ENCODE measurements at regions not wholly inside any gene's neighbourhood (a gene's known extent, or its start where the extent isn't known, plus 50 kb on each side); places are given as distances from the start of the nearest gene placed in this dataset.

GRCh38 chr11:34750692-34751405, 130.0 kb downstream of the EHF start:
- H3K9me3 Mint-ChIP-seq: no peaks in the 10 kb centered on the region
- H3K4me1 Mint-ChIP-seq: no peaks in the 10 kb centered on the region
- H3K4me3 Mint-ChIP-seq: no peak overlapping the region
- no peaks in the 10 kb centered on the region for H3K36me3 Mint-ChIP-seq
- DNase-seq (ENCODE audit: low spot score in 2 of 2): no peak
- no peak for ATAC-seq
- no peak overlapping the region for H3K27ac Mint-ChIP-seq

GRCh38 chr11:34749666-34750659, 129.1 kb downstream of the EHF start:
- Mint-ChIP-seq H3K9me3 (no peaks in the 10 kb centered on the region), H3K36me3 (no peaks in the 10 kb centered on the region), H3K4me3 (no peak overlapping the region), H3K4me1 (no peaks in the 10 kb centered on the region), H3K27ac (no peak overlapping the region)
- no peak for ATAC-seq
- no peak for DNase-seq (ENCODE audit: low spot score in 2 of 2)

- no peaks in the 10 kb centered on the region for H3K36me3 Mint-ChIP-seq
- no peak overlapping the region for H3K4me3 Mint-ChIP-seq
- H3K4me1 Mint-ChIP-seq: no peaks in the 10 kb centered on the region
- H3K9me3 Mint-ChIP-seq: no peaks in the 10 kb centered on the region
- DNase-seq (ENCODE audit: low spot score in 2 of 2) (no peak), ATAC-seq (no peak)
- no peak overlapping the region for H3K27ac Mint-ChIP-seq
These were observed 127.1 kb downstream of the EHF start for GRCh38 chr11:34748036-34748435.

GRCh38 chr11:34747251-34747650, 126.4 kb downstream of the EHF start:
- no peak for DNase-seq (ENCODE audit: low spot score in 2 of 2)
- Mint-ChIP-seq H3K4me3 (no peak overlapping the region), H3K27ac (no peak overlapping the region)

GRCh38 chr11:34745195-34745594, 124.3 kb downstream of the EHF start:
- H3K27ac Mint-ChIP-seq: no peak overlapping the region
- H3K4me3 Mint-ChIP-seq: no peak overlapping the region
- H3K4me1 Mint-ChIP-seq: no peaks in the 10 kb centered on the region
- H3K9me3 Mint-ChIP-seq: no peaks in the 10 kb centered on the region
- ATAC-seq: no peak
- no peaks in the 10 kb centered on the region for H3K36me3 Mint-ChIP-seq
- DNase-seq (ENCODE audit: low spot score in 2 of 2): no peak

More at GRCh38 chr11:34747251-34747650, 126.4 kb downstream of the EHF start:
- no peaks in the 10 kb centered on the region for H3K9me3 Mint-ChIP-seq
- H3K4me1 Mint-ChIP-seq: no peaks in the 10 kb centered on the region
- ATAC-seq: no peak
- no peaks in the 10 kb centered on the region for H3K36me3 Mint-ChIP-seq

- Mint-ChIP-seq H3K4me1 (no peaks in the 10 kb centered on the region), H3K9me3 (no peaks in the 10 kb centered on the region), H3K4me3 (no peak overlapping the region), H3K27ac (no peak overlapping the region), H3K36me3 (no peaks in the 10 kb centered on the region)
- ATAC-seq (no peak), DNase-seq (ENCODE audit: low spot score in 2 of 2) (no peak)
These were observed 123.6 kb downstream of the EHF start for GRCh38 chr11:34744511-34744910.

GRCh38 chr11:34738237-34738636, 117.3 kb downstream of the EHF start:
- no peaks in the 10 kb centered on the region for H3K4me1 Mint-ChIP-seq
- DNase-seq (ENCODE audit: low spot score in 2 of 2) (no peak), ATAC-seq (no peak)
- no peak overlapping the region for H3K27ac Mint-ChIP-seq
- no peaks in the 10 kb centered on the region for H3K36me3 Mint-ChIP-seq
- no peak overlapping the region for H3K4me3 Mint-ChIP-seq
- H3K9me3 Mint-ChIP-seq: peaks cover 3% of the 10 kb centered on the region

GRCh38 chr11:34732831-34733230, 111.9 kb downstream of the EHF start:
- H3K27ac Mint-ChIP-seq: no peak overlapping the region
- H3K36me3 Mint-ChIP-seq: no peaks in the 10 kb centered on the region
- H3K4me3 Mint-ChIP-seq: no peak overlapping the region
- DNase-seq (ENCODE audit: low spot score in 2 of 2): no peak
- H3K9me3 Mint-ChIP-seq: peaks cover 3% of the 10 kb centered on the region
- H3K4me1 Mint-ChIP-seq: no peaks in the 10 kb centered on the region
- no peak for ATAC-seq

- Mint-ChIP-seq H3K4me3 (no peak overlapping the region), H3K36me3 (no peaks in the 10 kb centered on the region), H3K27ac (no peak overlapping the region), H3K4me1 (no peaks in the 10 kb centered on the region), H3K9me3 (no peaks in the 10 kb centered on the region)
- DNase-seq (ENCODE audit: low spot score in 2 of 2) (no peak), ATAC-seq (no peak)
These were observed 110.7 kb downstream of the EHF start for GRCh38 chr11:34731603-34732002.

GRCh38 chr11:34730544-34731295, 109.8 kb downstream of the EHF start:
- Mint-ChIP-seq H3K36me3 (no peaks in the 10 kb centered on the region), H3K4me3 (no peak overlapping the region)
- DNase-seq (ENCODE audit: low spot score in 2 of 2): no peak

GRCh38 chr11:34728609-34729008, 107.7 kb downstream of the EHF start:
- peaks cover 8% of the 10 kb centered on the region for H3K9me3 Mint-ChIP-seq
- no peaks in the 10 kb centered on the region for H3K36me3 Mint-ChIP-seq
- H3K27ac Mint-ChIP-seq: no peak overlapping the region
- no peak overlapping the region for H3K4me3 Mint-ChIP-seq
- DNase-seq (ENCODE audit: low spot score in 2 of 2): no peak
- H3K4me1 Mint-ChIP-seq: no peaks in the 10 kb centered on the region
- ATAC-seq: no peak

More at GRCh38 chr11:34730544-34731295, 109.8 kb downstream of the EHF start:
- Mint-ChIP-seq H3K27ac (no peak overlapping the region), H3K4me1 (no peaks in the 10 kb centered on the region), H3K9me3 (no peaks in the 10 kb centered on the region)
- no peak for ATAC-seq

GRCh38 chr11:34727228-34727737, 106.4 kb downstream of the EHF start:
- Mint-ChIP-seq H3K4me1 (no peaks in the 10 kb centered on the region), H3K4me3 (no peak overlapping the region), H3K27ac (no peak overlapping the region), H3K36me3 (no peaks in the 10 kb centered on the region), H3K9me3 (peaks cover 8% of the 10 kb centered on the region)
- DNase-seq (ENCODE audit: low spot score in 2 of 2) (no peak), ATAC-seq (no peak)

- DNase-seq (ENCODE audit: low spot score in 2 of 2): no peak
- ATAC-seq: no peak
- Mint-ChIP-seq H3K4me3 (no peak overlapping the region), H3K36me3 (no peaks in the 10 kb centered on the region), H3K4me1 (no peaks in the 10 kb centered on the region), H3K27ac (no peak overlapping the region), H3K9me3 (peaks cover 8% of the 10 kb centered on the region)
These were observed 104.1 kb downstream of the EHF start for GRCh38 chr11:34724973-34725372.

GRCh38 chr11:34721646-34722045, 100.8 kb downstream of the EHF start:
- H3K27ac Mint-ChIP-seq: no peak overlapping the region
- no peaks in the 10 kb centered on the region for H3K4me1 Mint-ChIP-seq
- ATAC-seq (no peak), DNase-seq (ENCODE audit: low spot score in 2 of 2) (no peak)
- H3K9me3 Mint-ChIP-seq: peaks cover 8% of the 10 kb centered on the region
- no peaks in the 10 kb centered on the region for H3K36me3 Mint-ChIP-seq
- H3K4me3 Mint-ChIP-seq: no peak overlapping the region

- Mint-ChIP-seq H3K36me3 (no peaks in the 10 kb centered on the region), H3K27ac (no peak overlapping the region), H3K9me3 (peaks cover 2% of the 10 kb centered on the region), H3K4me3 (no peak overlapping the region), H3K4me1 (no peaks in the 10 kb centered on the region)
- DNase-seq (ENCODE audit: low spot score in 2 of 2): no peak
- no peak for ATAC-seq
These were observed 98.5 kb downstream of the EHF start for GRCh38 chr11:34719303-34719848.

Measured in stimulated activated effector memory CD8-positive, alpha-beta T cell treated with anti-CD3 and anti-CD28 coated beads, Interleukin-12 subunit alpha, Interleukin-12 subunit beta, amount 100 ng/mL, for 72 hours (primary cell).